ENCODE measurements at regions not wholly inside any gene's neighbourhood (a gene's known extent, or its start where the extent isn't known, plus 50 kb on each side); places are given as distances from the start of the nearest gene placed in this dataset.

DNA sequence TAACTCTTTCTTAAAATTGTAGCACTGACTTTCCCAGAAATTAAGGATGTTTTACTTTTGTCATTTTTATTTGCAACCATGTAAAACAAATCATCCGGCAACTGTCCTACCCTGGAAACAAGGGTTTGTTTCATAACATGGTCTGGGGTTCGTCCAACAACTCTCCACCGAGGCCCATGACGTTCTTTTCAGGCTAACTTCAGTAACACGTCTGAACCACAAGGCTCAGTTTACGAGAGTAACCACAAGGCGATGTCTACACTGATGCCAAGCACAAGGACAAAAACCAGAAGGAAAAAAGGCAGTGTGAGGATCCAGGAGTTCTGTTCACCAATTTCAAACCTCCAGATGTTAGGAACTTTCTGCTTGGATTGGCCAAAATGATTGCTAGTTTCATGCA, 546.1 kb downstream of the NTRK3 start:
- CTCF ChIA-PET: no interaction called here
- no peaks in the 10 kb centered on the region for H3K36me3 ChIP-seq (ENCODE audit: control insufficient read depth in 1 of 2, insufficient read depth in 2 of 2, low read length in 2 of 2)
- no peak overlapping the region for H3K4me3 ChIP-seq (replicated peaks in 1 of 2; ENCODE audit: low read depth in 1 of 2, low read length in 2 of 2)
- no peaks in the 10 kb centered on the region for H3K9me2 ChIP-seq (ENCODE audit: insufficient read depth)
- ATAC-seq (no peak), DNase-seq (ENCODE audit: low read depth, low spot score) (no peak)
- no TSS peak for BruUV-seq (replicated peaks)
- no peaks in the 10 kb centered on the region for H3K4me1 ChIP-seq (ENCODE audit: control insufficient read depth in 1 of 2, insufficient read depth in 2 of 2, low read length in 2 of 2)
- POLR2A ChIA-PET: no interaction called here
- peaks cover 13 to 24% of the 10 kb centered on the region in 2 experiments; a peak in 2 of 4 replicates for H3K9me3 ChIP-seq (ENCODE audit: control insufficient read depth in 1 of 2, insufficient read depth in 1 of 2, low read depth in 1 of 2, low read length in 2 of 2)
- H2AFZ ChIP-seq (ENCODE audit: low read depth, low read length, poor library complexity, severe bottlenecking): no peak overlapping the region
- no peak for TF ChIP-seq CEBPB (IDR thresholded peaks at IDR 0.05; ENCODE audit: low read depth)
- TF ChIP-seq, protein P1, sequence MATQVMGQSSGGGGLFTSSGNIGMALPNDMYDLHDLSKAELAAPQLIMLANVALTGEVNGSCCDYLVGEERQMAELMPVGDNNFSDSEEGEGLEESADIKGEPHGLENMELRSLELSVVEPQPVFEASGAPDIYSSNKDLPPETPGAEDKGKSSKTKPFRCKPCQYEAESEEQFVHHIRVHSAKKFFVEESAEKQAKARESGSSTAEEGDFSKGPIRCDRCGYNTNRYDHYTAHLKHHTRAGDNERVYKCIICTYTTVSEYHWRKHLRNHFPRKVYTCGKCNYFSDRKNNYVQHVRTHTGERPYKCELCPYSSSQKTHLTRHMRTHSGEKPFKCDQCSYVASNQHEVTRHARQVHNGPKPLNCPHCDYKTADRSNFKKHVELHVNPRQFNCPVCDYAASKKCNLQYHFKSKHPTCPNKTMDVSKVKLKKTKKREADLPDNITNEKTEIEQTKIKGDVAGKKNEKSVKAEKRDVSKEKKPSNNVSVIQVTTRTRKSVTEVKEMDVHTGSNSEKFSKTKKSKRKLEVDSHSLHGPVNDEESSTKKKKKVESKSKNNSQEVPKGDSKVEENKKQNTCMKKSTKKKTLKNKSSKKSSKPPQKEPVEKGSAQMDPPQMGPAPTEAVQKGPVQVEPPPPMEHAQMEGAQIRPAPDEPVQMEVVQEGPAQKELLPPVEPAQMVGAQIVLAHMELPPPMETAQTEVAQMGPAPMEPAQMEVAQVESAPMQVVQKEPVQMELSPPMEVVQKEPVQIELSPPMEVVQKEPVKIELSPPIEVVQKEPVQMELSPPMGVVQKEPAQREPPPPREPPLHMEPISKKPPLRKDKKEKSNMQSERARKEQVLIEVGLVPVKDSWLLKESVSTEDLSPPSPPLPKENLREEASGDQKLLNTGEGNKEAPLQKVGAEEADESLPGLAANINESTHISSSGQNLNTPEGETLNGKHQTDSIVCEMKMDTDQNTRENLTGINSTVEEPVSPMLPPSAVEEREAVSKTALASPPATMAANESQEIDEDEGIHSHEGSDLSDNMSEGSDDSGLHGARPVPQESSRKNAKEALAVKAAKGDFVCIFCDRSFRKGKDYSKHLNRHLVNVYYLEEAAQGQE (IDR thresholded peaks at IDR 0.05; ENCODE audit: low read depth): no peak
- no peak for TF ChIP-seq POLR2A (IDR thresholded peaks at IDR 0.05; ENCODE audit: borderline replicate concordance, extremely low read depth, insufficient read depth, insufficient read length)
- TF ChIP-seq ATF3 (IDR thresholded peaks at IDR 0.05): no peak
- no peak for TF ChIP-seq CBX3 (IDR thresholded peaks at IDR 0.05; ENCODE audit: low read depth)
- no peak for TF ChIP-seq SIN3A (IDR thresholded peaks at IDR 0.05; ENCODE audit: low read depth)
- no peak for TF ChIP-seq POLR2AphosphoS5 (IDR thresholded peaks at IDR 0.05; ENCODE audit: low read depth, low read length)
- no peak for TF ChIP-seq RAD21 (IDR thresholded peaks at IDR 0.05; ENCODE audit: low read depth)
- TF ChIP-seq, protein P2, sequence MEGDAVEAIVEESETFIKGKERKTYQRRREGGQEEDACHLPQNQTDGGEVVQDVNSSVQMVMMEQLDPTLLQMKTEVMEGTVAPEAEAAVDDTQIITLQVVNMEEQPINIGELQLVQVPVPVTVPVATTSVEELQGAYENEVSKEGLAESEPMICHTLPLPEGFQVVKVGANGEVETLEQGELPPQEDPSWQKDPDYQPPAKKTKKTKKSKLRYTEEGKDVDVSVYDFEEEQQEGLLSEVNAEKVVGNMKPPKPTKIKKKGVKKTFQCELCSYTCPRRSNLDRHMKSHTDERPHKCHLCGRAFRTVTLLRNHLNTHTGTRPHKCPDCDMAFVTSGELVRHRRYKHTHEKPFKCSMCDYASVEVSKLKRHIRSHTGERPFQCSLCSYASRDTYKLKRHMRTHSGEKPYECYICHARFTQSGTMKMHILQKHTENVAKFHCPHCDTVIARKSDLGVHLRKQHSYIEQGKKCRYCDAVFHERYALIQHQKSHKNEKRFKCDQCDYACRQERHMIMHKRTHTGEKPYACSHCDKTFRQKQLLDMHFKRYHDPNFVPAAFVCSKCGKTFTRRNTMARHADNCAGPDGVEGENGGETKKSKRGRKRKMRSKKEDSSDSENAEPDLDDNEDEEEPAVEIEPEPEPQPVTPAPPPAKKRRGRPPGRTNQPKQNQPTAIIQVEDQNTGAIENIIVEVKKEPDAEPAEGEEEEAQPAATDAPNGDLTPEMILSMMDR (IDR thresholded peaks at IDR 0.05 in 2 of 3, conservative IDR thresholded peaks at IDR 0.05 in 1 of 3; ENCODE audit: borderline replicate concordance in 1 of 3, insufficient read depth in 1 of 3, low read depth in 2 of 3, low read length in 2 of 3): no peak
- no peak for TF ChIP-seq SRF (IDR thresholded peaks at IDR 0.05; ENCODE audit: low read depth)
- no peak for TF ChIP-seq ZFX (IDR thresholded peaks at IDR 0.05)
- no peak for TF ChIP-seq EZH2phosphoT487 (IDR thresholded peaks at IDR 0.05; ENCODE audit: borderline replicate concordance)
- H3K27ac ChIP-seq (ENCODE audit: low read depth, low read length): no peak overlapping the region
- H3K9ac ChIP-seq (ENCODE audit: low read length): no peak overlapping the region
- intact Hi-C loops (cut with micrococcal nuclease): no loop called here
- no peaks in the 10 kb centered on the region for H3K27me3 ChIP-seq (ENCODE audit: insufficient read depth, low read length)
- RAD21 ChIA-PET (ENCODE audit: low non-redundant PET in 1 of 2, low total read pairs in 2 of 2, uncharacterized antibody in 2 of 2, unreplicated experiment in 2 of 2): no interaction called here
- H4K20me1 ChIP-seq (ENCODE audit: insufficient read depth): no peaks in the 10 kb centered on the region
- no peak overlapping the region for H3K4me2 ChIP-seq (ENCODE audit: low read length)
- no peaks in the 10 kb centered on the region for H3K79me2 ChIP-seq (ENCODE audit: insufficient read depth, low read length)
